CD4-positive, alpha-beta T cell (primary cell): ENCODE measurements at regions not wholly inside any gene's neighbourhood (a gene's known extent, or its start where the extent isn't known, plus 50 kb on each side); places are given as distances from the start of the nearest gene placed in this dataset.

Source experiments
- ATAC-seq: fragments of 200-7000 bp; cut with Tn5 transposase; one replicate; pipeline ENCODE4 v1.10.0; 2022; ENCODE audit warnings: mild to moderate bottlenecking; ENCODE audit not compliant: poor library complexity
- CTCF ChIA-PET: fragments of 350-600 bp; sonication (Branson Sonifier 250); formaldehyde crosslinking; loops from one replicate; lab custom pipeline; 2021; ENCODE audit warnings: antibody characterized with exemption, inconsistent platforms; lab: Charles Lee
- POLR2A ChIA-PET: fragments of 350-600 bp; sonication (Branson Sonifier 250); formaldehyde crosslinking; loops from one replicate; lab custom pipeline; 2021; ENCODE audit warnings: antibody characterized with exemption, inconsistent platforms; lab: Charles Lee
- DNase-seq, 14 experiments: peaks; one replicate each; pipeline ENCODE4 v3.0.0-alpha.2; 2013 to 2020; ENCODE audit warnings: mixed read lengths in 2 of 14
- H3K27ac ChIP-seq, 2 donors: one replicate each; pipeline versions ENCODE4 v1.5.1 to v1.7.0; 2013; ENCODE audit warnings: low read length in 2 of 2, low read depth in 1 of 2, mild to moderate bottlenecking in 1 of 2
- H3K27me3 ChIP-seq, 2 experiments: 1 replicate in 1 of 2; 2 replicates in 1 of 2; pipeline versions ENCODE4 v1.6.1 to v1.7.0; 2013; ENCODE audit warnings: low read length in 2 of 2, control low read depth in 1 of 2, mild to moderate bottlenecking in 1 of 2, moderate library complexity in 1 of 2; ENCODE audit not compliant: insufficient read depth in 2 of 2, control insufficient read depth in 1 of 2
- H3K36me3 ChIP-seq: one replicate; pipeline ENCODE4 v1.6.1; 2013; ENCODE audit warnings: low read length, control low read depth; ENCODE audit not compliant: insufficient read depth
- H3K4me1 ChIP-seq: one replicate; pipeline ENCODE4 v1.6.1; 2013; ENCODE audit warnings: low read length, control low read depth; ENCODE audit not compliant: insufficient read depth
- H3K4me3 ChIP-seq: one replicate; pipeline ENCODE4 v1.5.1; 2013; ENCODE audit warnings: mild to moderate bottlenecking, low read length, moderate library complexity
- H3K9me3 ChIP-seq, 2 experiments: 1 replicate in 1 of 2; 2 replicates in 1 of 2; pipeline versions ENCODE4 v1.6.1 to v1.7.0; 2013; ENCODE audit warnings: low read length in 2 of 2, mild to moderate bottlenecking in 2 of 2, control low read depth in 1 of 2, moderate library complexity in 1 of 2; ENCODE audit not compliant: control insufficient read depth in 1 of 2, insufficient read depth in 1 of 2
- H3K27ac Mint-ChIP-seq: one replicate; pipeline ENCODE4 v1.8.0; 2020; ENCODE audit warnings: mixed read lengths
- H3K27me3 Mint-ChIP-seq: one replicate; pipeline ENCODE4 v1.8.0; 2021; ENCODE audit warnings: mixed read lengths
- H3K36me3 Mint-ChIP-seq: one replicate; pipeline ENCODE4 v1.8.0; 2021; ENCODE audit warnings: low read depth, mixed read lengths
- H3K4me1 Mint-ChIP-seq: one replicate; pipeline ENCODE4 v1.8.0; 2021; ENCODE audit warnings: low read depth, mixed read lengths
- H3K4me3 Mint-ChIP-seq: one replicate; pipeline ENCODE4 v1.8.0; 2020; ENCODE audit warnings: mild to moderate bottlenecking, mixed read lengths
- H3K9me3 Mint-ChIP-seq: one replicate; pipeline ENCODE4 v1.8.0; 2020; ENCODE audit warnings: mixed read lengths
- intact Hi-C, 2 experiments: fragments of 100-400 bp; cut with DNase I in 1 of 2; cut with micrococcal nuclease in 1 of 2; formaldehyde crosslinking; loops; one replicate each; pipeline versions ENCODE4 v1.15.1 to v1.9.0; 2023 to 2025; cut with DNase I, micrococcal nuclease
- TF ChIP-seq, protein P1 (sequence below): fragments of 200-600 bp; IDR thresholded peaks from one replicate; pipeline ENCODE4 v1.8.0; 2022; ENCODE audit warnings: antibody characterized with exemption, mild to moderate bottlenecking

DNA sequence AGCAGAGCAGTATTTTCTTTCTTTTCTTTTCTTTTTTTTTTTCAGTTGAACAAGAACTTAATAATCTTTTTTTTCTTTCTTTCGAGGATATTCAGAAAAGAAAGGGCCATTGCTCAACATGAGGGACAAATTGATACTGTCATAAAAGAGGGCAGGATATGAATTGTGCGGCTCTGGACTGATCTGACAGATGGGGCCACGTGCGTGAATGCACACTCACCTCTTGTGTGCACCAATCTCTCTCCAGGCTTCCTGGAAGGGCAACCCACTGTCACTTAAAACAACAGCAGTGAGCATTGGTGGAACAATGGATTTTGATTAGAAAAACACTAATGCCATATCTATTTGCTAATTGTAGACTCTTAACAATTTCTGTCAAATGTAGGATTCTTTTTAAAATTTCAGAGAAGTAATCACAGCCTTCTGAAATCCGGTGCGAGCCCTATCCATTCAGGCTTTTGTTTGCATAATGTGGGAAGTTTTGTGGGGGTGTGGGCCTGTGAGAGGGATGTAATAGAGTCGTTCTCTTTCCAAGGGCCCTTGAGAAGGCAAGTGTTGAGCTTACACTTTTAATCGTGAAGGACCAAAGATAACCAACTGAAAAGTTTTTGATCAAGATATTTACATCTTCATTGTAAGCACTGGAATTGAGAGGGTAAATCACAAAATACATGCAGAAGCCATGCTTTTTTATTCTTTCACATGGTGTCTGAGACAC lies 298.8 kb downstream of the SP3 start:
- Histone ChIP-seq H3K4me3 (no peak overlapping the region), H3K27me3 (peaks cover 2 to 5% of the 10 kb centered on the region in 2 experiments), H3K4me1 (no peaks in the 10 kb centered on the region), H3K36me3 (no peaks in the 10 kb centered on the region), H3K27ac (no peak overlapping the region), H3K9me3 (no peaks in the 10 kb centered on the region)
- Mint-ChIP-seq H3K27me3 (peaks cover 24% of the 10 kb centered on the region), H3K4me1 (no peaks in the 10 kb centered on the region), H3K36me3 (no peaks in the 10 kb centered on the region), H3K4me3 (no peak overlapping the region), H3K27ac (no peak overlapping the region), H3K9me3 (no peaks in the 10 kb centered on the region)
- ChIA-PET POLR2A (no interaction called here), CTCF (no interaction called here)
- intact Hi-C loops = no loop called here
- ATAC-seq = no peak
- no peak for DNase-seq
- TF ChIP-seq, protein P1, sequence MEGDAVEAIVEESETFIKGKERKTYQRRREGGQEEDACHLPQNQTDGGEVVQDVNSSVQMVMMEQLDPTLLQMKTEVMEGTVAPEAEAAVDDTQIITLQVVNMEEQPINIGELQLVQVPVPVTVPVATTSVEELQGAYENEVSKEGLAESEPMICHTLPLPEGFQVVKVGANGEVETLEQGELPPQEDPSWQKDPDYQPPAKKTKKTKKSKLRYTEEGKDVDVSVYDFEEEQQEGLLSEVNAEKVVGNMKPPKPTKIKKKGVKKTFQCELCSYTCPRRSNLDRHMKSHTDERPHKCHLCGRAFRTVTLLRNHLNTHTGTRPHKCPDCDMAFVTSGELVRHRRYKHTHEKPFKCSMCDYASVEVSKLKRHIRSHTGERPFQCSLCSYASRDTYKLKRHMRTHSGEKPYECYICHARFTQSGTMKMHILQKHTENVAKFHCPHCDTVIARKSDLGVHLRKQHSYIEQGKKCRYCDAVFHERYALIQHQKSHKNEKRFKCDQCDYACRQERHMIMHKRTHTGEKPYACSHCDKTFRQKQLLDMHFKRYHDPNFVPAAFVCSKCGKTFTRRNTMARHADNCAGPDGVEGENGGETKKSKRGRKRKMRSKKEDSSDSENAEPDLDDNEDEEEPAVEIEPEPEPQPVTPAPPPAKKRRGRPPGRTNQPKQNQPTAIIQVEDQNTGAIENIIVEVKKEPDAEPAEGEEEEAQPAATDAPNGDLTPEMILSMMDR = no peak

DNA sequence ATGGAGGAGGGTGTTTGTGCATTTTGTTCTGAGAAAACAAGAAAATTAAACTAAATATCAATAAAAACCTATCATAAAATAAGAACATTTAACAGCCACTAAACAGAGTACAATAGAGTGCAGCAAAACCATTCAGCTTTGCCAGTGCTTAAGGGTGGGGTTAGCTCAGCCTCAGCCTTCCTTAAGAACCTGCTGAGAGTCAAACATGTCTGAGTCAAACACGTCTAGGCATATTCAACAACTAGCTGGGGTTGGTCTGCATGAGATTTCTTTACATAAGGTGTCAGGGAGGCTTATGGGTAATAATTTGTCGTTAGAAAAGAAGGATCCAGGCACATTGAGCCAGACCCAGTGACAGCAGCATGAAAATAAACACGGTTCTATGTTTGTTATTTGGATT lies 298.2 kb downstream of the SP3 start:
- Histone ChIP-seq H3K27me3 (peaks cover 2 to 5% of the 10 kb centered on the region in 2 experiments), H3K27ac (no peak overlapping the region), H3K4me1 (no peaks in the 10 kb centered on the region), H3K36me3 (no peaks in the 10 kb centered on the region), H3K4me3 (no peak overlapping the region), H3K9me3 (no peaks in the 10 kb centered on the region)
- DNase-seq = no peak
- H3K27ac Mint-ChIP-seq = no peak overlapping the region
- CTCF ChIA-PET = no interaction called here
- no peaks in the 10 kb centered on the region for H3K9me3 Mint-ChIP-seq
- POLR2A ChIA-PET = no interaction called here
- no peak overlapping the region for H3K4me3 Mint-ChIP-seq
- intact Hi-C loops = no loop called here
- no peaks in the 10 kb centered on the region for H3K36me3 Mint-ChIP-seq
- TF ChIP-seq, protein P1 = no peak
- H3K4me1 Mint-ChIP-seq = no peaks in the 10 kb centered on the region
- H3K27me3 Mint-ChIP-seq = peaks cover 27% of the 10 kb centered on the region
- no peak for ATAC-seq

- Histone ChIP-seq H3K4me3 (no peak overlapping the region), H3K27ac (no peak overlapping the region), H3K9me3 (no peaks in the 10 kb centered on the region), H3K27me3 (peaks cover 2 to 5% of the 10 kb centered on the region in 2 experiments), H3K4me1 (no peaks in the 10 kb centered on the region), H3K36me3 (no peaks in the 10 kb centered on the region)
- POLR2A ChIA-PET = no interaction called here
- Mint-ChIP-seq H3K4me1 (no peaks in the 10 kb centered on the region), H3K36me3 (no peaks in the 10 kb centered on the region), H3K9me3 (no peaks in the 10 kb centered on the region), H3K27me3 (peaks cover 24% of the 10 kb centered on the region), H3K27ac (no peak overlapping the region), H3K4me3 (no peak overlapping the region)
- TF ChIP-seq, protein P1 = no peak
- intact Hi-C loops = no loop called here
- CTCF ChIA-PET = no interaction called here
- no peak for DNase-seq
- no peak for ATAC-seq
Observed at GRCh38 chr2:173667415-173667814, 297.8 kb downstream of the SP3 start.
